HG02642 (cell line): ENCODE measurements at regions not wholly inside any gene's neighbourhood (a gene's known extent, or its start where the extent isn't known, plus 50 kb on each side); places are given as distances from the start of the nearest gene placed in this dataset.

Experiments used
- ATAC-seq: cut with Tn5 transposase; IDR thresholded peaks from one replicate; pipeline ENCODE4 v1.9.1; 2021; ENCODE audit warnings: mild to moderate bottlenecking; ENCODE audit not compliant: unreplicated experiment, poor library complexity

- ATAC-seq, result no peak
Observed at GRCh38 chr1:219526074-219526473, 86.8 kb downstream of the ZC3H11B start.

DNA sequence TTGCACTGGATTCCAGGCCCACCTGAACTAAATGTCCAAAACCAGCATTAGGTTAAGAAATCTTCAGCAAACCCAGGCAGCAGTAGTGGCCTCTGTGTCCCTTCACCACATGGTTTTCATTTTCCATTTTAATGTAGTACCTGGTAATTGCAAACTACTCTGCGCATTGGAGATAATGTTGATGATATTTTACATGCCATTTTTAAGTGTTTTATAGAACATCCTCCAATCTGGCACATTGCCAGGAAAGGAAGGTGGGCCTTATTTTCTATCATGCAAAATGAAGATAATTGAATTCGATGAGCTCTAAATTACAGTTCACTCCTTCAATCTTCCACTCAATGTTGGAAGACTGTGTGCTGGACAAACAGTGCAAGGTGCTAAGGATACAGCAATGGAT lies 89.5 kb downstream of the ZC3H11B start:
- ATAC-seq, result no peak

- no peak for ATAC-seq
Observed at GRCh38 chr1:219521325-219521724, 91.6 kb downstream of the ZC3H11B start.

GRCh38 chr1:219520241-219520640 lies 92.7 kb downstream of the ZC3H11B start:
- no peak for ATAC-seq

- no peak for ATAC-seq
Observed at GRCh38 chr1:219518907-219519248, 94.0 kb downstream of the ZC3H11B start.

DNA sequence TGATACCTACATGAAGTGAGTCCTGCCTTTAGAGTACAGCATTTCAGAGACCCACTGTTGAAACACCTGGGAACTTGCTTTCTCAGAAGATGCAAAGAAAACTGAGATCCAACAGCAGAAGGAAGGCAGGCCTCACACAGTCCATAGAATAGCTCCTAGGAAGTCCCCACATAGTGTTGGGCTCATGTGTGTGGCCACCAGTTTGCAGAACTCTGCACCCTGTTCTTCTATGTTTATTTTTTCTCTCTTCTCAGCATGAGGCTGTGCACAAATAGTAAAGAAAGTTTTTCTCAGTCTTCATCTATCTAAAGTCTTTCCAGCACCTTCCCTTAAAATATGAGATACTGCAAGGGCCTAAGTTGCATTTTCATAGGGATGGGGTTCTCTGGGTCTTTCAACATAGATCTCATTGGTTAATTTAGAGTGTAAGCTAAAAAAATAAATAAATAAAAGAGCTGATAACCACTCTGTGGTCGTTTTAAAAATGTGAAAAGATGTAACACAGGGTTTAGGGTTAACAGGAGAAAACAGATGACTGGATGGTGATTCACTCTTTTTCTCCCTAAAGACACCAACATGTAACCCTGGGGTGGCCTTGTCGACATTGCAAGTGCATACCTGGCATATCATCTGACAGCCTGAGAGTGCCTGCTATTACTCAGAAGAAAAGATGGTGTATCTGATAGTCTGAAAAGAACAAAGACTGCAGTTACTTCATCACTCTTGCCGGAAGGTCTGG lies 94.6 kb downstream of the ZC3H11B start:
- ATAC-seq, result no peak

GRCh38 chr1:219517031-219517430 lies 95.9 kb downstream of the ZC3H11B start:
- ATAC-seq, result no peak

GRCh38 chr1:219514728-219515127 lies 98.2 kb downstream of the ZC3H11B start:
- ATAC-seq, result no peak

DNA sequence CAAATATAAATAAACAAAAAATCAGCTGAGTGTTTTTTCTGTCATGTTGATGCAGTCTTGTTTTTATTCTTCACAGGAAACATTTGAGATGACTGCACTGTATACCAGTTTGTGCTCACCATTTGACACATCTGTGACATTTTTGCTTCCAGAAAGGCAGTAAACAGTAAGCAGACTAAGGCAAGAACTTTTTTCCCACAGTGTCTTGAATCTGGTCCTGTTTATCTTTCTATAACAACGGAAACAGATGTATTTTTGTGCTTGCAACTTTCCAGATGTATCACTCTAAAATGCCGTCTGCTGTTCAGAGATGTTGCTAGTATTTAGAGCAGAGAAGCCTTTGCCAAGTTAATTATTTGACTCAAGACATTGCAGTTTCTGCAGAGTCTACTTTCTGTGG lies 105.5 kb downstream of the ZC3H11B start:
- no peak for ATAC-seq

GRCh38 chr1:219506936-219507335 lies 106.0 kb downstream of the ZC3H11B start:
- ATAC-seq, result no peak

DNA sequence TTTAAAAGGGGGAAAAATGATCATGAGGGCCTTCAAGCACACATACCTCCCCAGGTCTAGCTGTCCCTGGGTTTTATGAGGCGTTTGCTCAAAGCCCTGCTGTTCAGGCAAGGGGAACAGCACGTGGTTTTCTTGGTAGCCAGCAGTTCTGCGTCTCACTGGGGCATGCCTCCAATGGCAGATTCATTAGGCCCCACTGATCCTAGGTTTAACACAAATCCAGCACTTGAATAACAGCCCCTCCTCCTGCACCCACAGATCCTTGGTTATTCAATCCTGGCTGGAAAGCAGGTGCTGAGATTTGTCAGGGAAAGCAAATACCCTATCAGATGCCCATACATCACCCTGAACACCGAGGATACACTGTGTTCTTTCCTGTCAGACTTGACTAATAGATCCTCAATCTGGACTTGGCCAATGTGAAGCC lies 106.4 kb downstream of the ZC3H11B start:
- ATAC-seq, result no peak

DNA sequence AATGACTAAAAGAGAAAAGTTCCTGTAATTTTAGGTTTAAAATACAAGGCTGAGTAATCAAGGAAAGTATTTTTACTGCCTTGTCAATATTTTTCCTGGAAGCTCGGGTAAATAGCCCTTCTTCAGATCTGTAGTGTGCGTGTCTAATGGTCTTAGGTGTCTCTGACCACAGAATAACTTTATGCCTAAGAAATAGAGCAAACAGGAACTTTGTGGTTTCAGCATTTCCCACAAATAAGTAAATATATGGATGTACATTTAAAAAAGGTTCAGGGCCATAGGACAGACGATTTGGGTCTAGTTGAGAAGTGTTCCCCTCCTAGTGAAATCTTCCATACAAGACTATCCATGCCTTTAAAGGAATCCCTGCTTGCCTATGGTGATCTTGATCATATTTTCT lies 107.0 kb downstream of the ZC3H11B start:
- no peak for ATAC-seq

GRCh38 chr1:219503604-219504003 lies 109.3 kb downstream of the ZC3H11B start:
- no peak for ATAC-seq

DNA sequence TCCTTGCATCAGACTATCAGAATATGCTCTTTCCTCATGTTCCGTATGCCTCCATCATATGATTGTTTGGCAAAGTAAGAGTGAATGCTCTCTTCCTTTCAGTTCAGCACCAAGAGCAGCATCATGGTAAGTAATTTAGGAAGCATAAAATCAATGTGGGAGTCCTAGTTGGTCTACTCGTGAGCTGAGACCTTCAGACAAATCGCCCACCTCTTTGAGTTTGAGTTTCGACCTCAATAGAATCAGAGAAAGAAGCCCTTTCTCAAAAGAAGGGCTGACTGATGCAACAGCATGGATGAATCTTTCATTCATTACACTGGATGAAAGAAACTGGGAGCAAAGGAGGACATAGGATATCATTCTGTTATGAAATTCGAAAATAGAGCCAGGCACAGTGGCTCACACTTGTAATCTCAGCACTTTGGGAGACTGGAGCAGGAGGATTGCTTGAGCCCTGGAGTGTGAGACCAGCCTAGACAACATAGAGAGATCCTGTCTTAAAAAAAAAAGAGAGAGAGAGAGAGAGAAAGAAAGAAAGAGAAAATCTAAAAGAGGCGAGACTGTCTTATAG lies 112.5 kb downstream of the ZC3H11B start:
- no peak for ATAC-seq

GRCh38 chr1:219498666-219499065 lies 114.2 kb downstream of the ZC3H11B start:
- ATAC-seq, result no peak

GRCh38 chr1:219495737-219496408 lies 117.0 kb downstream of the ZC3H11B start:
- no peak for ATAC-seq

DNA sequence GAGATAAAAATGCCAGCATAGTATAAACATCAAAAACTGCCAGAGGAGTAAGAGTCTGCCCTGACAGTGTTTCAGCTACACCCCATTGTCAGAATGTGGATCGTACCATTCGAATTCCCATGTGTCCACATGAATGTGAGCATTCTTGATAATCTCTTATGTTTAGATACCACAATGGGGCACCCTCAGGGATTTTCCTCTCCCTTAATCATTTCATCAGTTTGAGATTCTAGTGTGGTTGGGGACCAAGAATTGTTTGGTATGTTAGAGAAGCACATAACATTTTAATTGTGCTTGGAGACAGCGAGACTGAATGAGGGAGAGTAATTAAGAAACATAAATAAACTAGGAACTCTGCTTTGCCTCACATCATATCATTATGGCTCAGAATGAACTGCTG lies 120.2 kb downstream of the ZC3H11B start:
- ATAC-seq, result no peak

GRCh38 chr1:219490566-219490965 lies 122.3 kb downstream of the ZC3H11B start:
- no peak for ATAC-seq

- no peak for ATAC-seq
Observed at GRCh38 chr1:219489636-219490035, 123.3 kb downstream of the ZC3H11B start.

DNA sequence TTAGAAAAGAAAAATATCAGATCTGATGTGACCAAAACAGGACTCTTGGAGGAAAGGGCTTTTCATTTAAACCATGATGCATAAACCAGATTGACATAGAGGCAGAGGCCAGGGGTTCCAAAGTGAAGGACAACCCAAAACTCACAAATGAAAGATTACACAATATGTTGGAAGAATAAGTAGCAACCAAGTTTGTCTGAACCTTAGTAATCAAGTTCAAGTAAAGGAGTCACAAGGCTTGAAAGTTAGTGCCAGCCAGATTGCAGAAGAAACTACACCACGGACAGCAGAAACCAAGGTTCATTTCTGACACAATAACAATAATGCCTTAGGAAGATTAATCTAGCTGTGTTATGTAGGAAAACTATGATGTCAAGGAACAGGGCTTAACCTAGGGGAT lies 124.6 kb downstream of the ZC3H11B start:
- no peak for ATAC-seq

DNA sequence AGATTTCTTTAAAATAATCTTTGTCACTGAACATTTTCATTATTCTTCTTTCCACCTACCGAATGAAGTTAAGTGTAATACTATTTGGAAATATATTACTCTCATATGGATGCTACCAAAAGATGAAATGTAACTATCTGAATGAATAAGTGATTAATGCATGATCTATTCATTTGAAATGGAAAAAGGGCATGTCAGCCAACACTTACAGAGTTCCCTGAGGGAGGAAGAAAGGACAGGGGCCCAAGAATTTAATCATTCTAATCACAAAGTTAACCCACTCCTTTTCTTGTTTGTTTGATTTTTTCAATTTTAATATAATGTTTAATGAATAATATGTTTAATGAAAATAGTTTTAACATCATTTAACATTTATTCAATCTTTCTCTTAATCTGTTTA lies 129.4 kb downstream of the ZC3H11B start:
- ATAC-seq, result no peak

DNA sequence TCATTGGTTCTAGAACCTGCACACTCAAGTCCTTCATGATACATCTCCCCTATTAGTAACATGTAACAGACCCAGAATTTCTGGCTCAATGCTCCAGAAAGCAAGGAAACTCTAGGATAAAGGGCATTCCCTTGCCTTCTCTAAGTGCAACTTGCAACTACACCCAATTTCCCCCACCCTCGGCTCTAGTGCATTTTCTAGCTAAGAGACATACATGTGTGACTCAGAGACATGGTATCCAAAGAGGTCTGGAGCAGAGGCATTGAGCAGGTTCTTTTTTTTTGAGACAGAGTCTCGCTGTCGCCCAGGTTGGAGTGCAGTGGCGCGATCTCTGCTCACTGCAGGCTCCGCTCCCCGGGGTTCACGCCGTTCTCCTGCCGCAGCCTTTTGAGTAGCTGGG lies 132.9 kb downstream of the ZC3H11B start:
- no peak for ATAC-seq
